ENCODE measurements at regions not wholly inside any gene's neighbourhood (a gene's known extent, or its start where the extent isn't known, plus 50 kb on each side); places are given as distances from the start of the nearest gene placed in this dataset.
"Not testable (repeated sequence)": the region's sequence is repeated elsewhere in the genome, so short reads cannot be mapped to it uniquely, and the experiment has no call there.

GRCh38 chr1:194647118-194647517 lies 1460.7 kb upstream of the B3GALT2 start:
- no peaks in the 10 kb centered on the region for H3K9me3 Mint-ChIP-seq
- H3K4me3 Mint-ChIP-seq: no peak overlapping the region
- no peak for DNase-seq (ENCODE audit: low spot score)
- no peaks in the 10 kb centered on the region for H3K4me1 Mint-ChIP-seq (ENCODE audit: low read depth)
- H3K27ac Mint-ChIP-seq: no peak overlapping the region
- no peaks in the 10 kb centered on the region for H3K36me3 Mint-ChIP-seq (ENCODE audit: low read depth)
- H3K27me3 Mint-ChIP-seq (ENCODE audit: low read depth): no peaks in the 10 kb centered on the region

- Mint-ChIP-seq H3K4me1 (ENCODE audit: low read depth) (no peaks in the 10 kb centered on the region), H3K27me3 (ENCODE audit: low read depth) (no peaks in the 10 kb centered on the region), H3K4me3 (no peak overlapping the region), H3K9me3 (peaks cover 4% of the 10 kb centered on the region), H3K36me3 (ENCODE audit: low read depth) (no peaks in the 10 kb centered on the region), H3K27ac (no peak overlapping the region)
- no peak for DNase-seq (ENCODE audit: low spot score)
Observed at GRCh38 chr1:194644528-194644927, 1458.1 kb upstream of the B3GALT2 start.

GRCh38 chr1:194640322-194640721 lies 1453.9 kb upstream of the B3GALT2 start:
- H3K4me3 Mint-ChIP-seq: no peak overlapping the region
- H3K36me3 Mint-ChIP-seq (ENCODE audit: low read depth): no peaks in the 10 kb centered on the region
- H3K4me1 Mint-ChIP-seq (ENCODE audit: low read depth): no peaks in the 10 kb centered on the region
- H3K27me3 Mint-ChIP-seq (ENCODE audit: low read depth): no peaks in the 10 kb centered on the region
- no peak overlapping the region for H3K27ac Mint-ChIP-seq
- peaks cover 4% of the 10 kb centered on the region for H3K9me3 Mint-ChIP-seq
- DNase-seq (ENCODE audit: low spot score): no peak

GRCh38 chr1:194629011-194629410 lies 1442.6 kb upstream of the B3GALT2 start:
- H3K4me1 Mint-ChIP-seq (ENCODE audit: low read depth): no peaks in the 10 kb centered on the region
- no peaks in the 10 kb centered on the region for H3K9me3 Mint-ChIP-seq
- no peak overlapping the region for H3K27ac Mint-ChIP-seq
- DNase-seq (ENCODE audit: low spot score): no peak
- no peak overlapping the region for H3K4me3 Mint-ChIP-seq
- H3K36me3 Mint-ChIP-seq (ENCODE audit: low read depth): no peaks in the 10 kb centered on the region
- H3K27me3 Mint-ChIP-seq (ENCODE audit: low read depth): no peaks in the 10 kb centered on the region

GRCh38 chr1:194624833-194625232 lies 1438.4 kb upstream of the B3GALT2 start:
- Mint-ChIP-seq H3K9me3 (no peaks in the 10 kb centered on the region), H3K4me1 (ENCODE audit: low read depth) (no peaks in the 10 kb centered on the region), H3K27ac (no peak overlapping the region), H3K27me3 (ENCODE audit: low read depth) (no peaks in the 10 kb centered on the region), H3K4me3 (no peak overlapping the region), H3K36me3 (ENCODE audit: low read depth) (no peaks in the 10 kb centered on the region)
- DNase-seq (ENCODE audit: low spot score): no peak

GRCh38 chr1:194618101-194618500 lies 1431.7 kb upstream of the B3GALT2 start:
- no peaks in the 10 kb centered on the region for H3K27me3 Mint-ChIP-seq (ENCODE audit: low read depth)
- H3K36me3 Mint-ChIP-seq (ENCODE audit: low read depth): no peaks in the 10 kb centered on the region
- DNase-seq (ENCODE audit: low spot score): no peak
- H3K4me3 Mint-ChIP-seq: no peak overlapping the region
- no peak overlapping the region for H3K27ac Mint-ChIP-seq
- H3K4me1 Mint-ChIP-seq (ENCODE audit: low read depth): no peaks in the 10 kb centered on the region
- peaks cover 8% of the 10 kb centered on the region for H3K9me3 Mint-ChIP-seq

GRCh38 chr1:194617272-194617671 lies 1430.9 kb upstream of the B3GALT2 start:
- not testable (repeated sequence) for H3K9me3 Mint-ChIP-seq; H3K27me3 Mint-ChIP-seq (ENCODE audit: low read depth)

GRCh38 chr1:194616835-194617234 lies 1430.4 kb upstream of the B3GALT2 start:
- Mint-ChIP-seq H3K9me3 (peaks cover 8% of the 10 kb centered on the region), H3K4me1 (ENCODE audit: low read depth) (no peaks in the 10 kb centered on the region), H3K36me3 (ENCODE audit: low read depth) (no peaks in the 10 kb centered on the region), H3K27me3 (ENCODE audit: low read depth) (no peaks in the 10 kb centered on the region), H3K27ac (no peak overlapping the region), H3K4me3 (no peak overlapping the region)
- no peak for DNase-seq (ENCODE audit: low spot score)

More at GRCh38 chr1:194617272-194617671, 1430.9 kb upstream of the B3GALT2 start:
- H3K4me3 Mint-ChIP-seq; H3K4me1 Mint-ChIP-seq (ENCODE audit: low read depth); H3K36me3 Mint-ChIP-seq (ENCODE audit: low read depth); DNase-seq (ENCODE audit: low spot score); H3K27ac Mint-ChIP-seq: not testable (repeated sequence)

GRCh38 chr1:194602184-194602583 lies 1415.8 kb upstream of the B3GALT2 start:
- no peak overlapping the region for H3K4me3 Mint-ChIP-seq
- H3K36me3 Mint-ChIP-seq (ENCODE audit: low read depth): no peaks in the 10 kb centered on the region
- no peak overlapping the region for H3K27ac Mint-ChIP-seq
- peaks cover 2% of the 10 kb centered on the region for H3K4me1 Mint-ChIP-seq (ENCODE audit: low read depth)
- DNase-seq (ENCODE audit: low spot score): no peak
- no peaks in the 10 kb centered on the region for H3K9me3 Mint-ChIP-seq
- no peaks in the 10 kb centered on the region for H3K27me3 Mint-ChIP-seq (ENCODE audit: low read depth)

- no peaks in the 10 kb centered on the region for H3K36me3 Mint-ChIP-seq (ENCODE audit: low read depth)
- no peaks in the 10 kb centered on the region for H3K27me3 Mint-ChIP-seq (ENCODE audit: low read depth)
- H3K27ac Mint-ChIP-seq: no peak overlapping the region
- DNase-seq (ENCODE audit: low spot score): no peak
- no peaks in the 10 kb centered on the region for H3K4me1 Mint-ChIP-seq (ENCODE audit: low read depth)
- no peaks in the 10 kb centered on the region for H3K9me3 Mint-ChIP-seq
- no peak overlapping the region for H3K4me3 Mint-ChIP-seq
Observed at GRCh38 chr1:194600716-194601115, 1414.3 kb upstream of the B3GALT2 start.

- H3K9me3 Mint-ChIP-seq: no peaks in the 10 kb centered on the region
- no peaks in the 10 kb centered on the region for H3K36me3 Mint-ChIP-seq (ENCODE audit: low read depth)
- no peaks in the 10 kb centered on the region for H3K27me3 Mint-ChIP-seq (ENCODE audit: low read depth)
- no peak overlapping the region for H3K4me3 Mint-ChIP-seq
- DNase-seq (ENCODE audit: low spot score): no peak
- H3K4me1 Mint-ChIP-seq (ENCODE audit: low read depth): no peaks in the 10 kb centered on the region
- H3K27ac Mint-ChIP-seq: no peak overlapping the region
Observed at GRCh38 chr1:194598098-194598497, 1411.7 kb upstream of the B3GALT2 start.

GRCh38 chr1:194586302-194586701 lies 1399.9 kb upstream of the B3GALT2 start:
- no peak overlapping the region for H3K27ac Mint-ChIP-seq
- no peaks in the 10 kb centered on the region for H3K4me1 Mint-ChIP-seq (ENCODE audit: low read depth)
- H3K36me3 Mint-ChIP-seq (ENCODE audit: low read depth): no peaks in the 10 kb centered on the region
- H3K27me3 Mint-ChIP-seq (ENCODE audit: low read depth): no peaks in the 10 kb centered on the region
- H3K9me3 Mint-ChIP-seq: no peaks in the 10 kb centered on the region
- H3K4me3 Mint-ChIP-seq: no peak overlapping the region
- no peak for DNase-seq (ENCODE audit: low spot score)

- no peaks in the 10 kb centered on the region for H3K36me3 Mint-ChIP-seq (ENCODE audit: low read depth)
Observed at GRCh38 chr1:194584052-194584451, 1397.6 kb upstream of the B3GALT2 start.

GRCh38 chr1:194570476-194570875 lies 1384.1 kb upstream of the B3GALT2 start:
- no peaks in the 10 kb centered on the region for H3K4me1 Mint-ChIP-seq (ENCODE audit: low read depth)
- H3K9me3 Mint-ChIP-seq: no peaks in the 10 kb centered on the region
- no peaks in the 10 kb centered on the region for H3K27me3 Mint-ChIP-seq (ENCODE audit: low read depth)
- no peaks in the 10 kb centered on the region for H3K36me3 Mint-ChIP-seq (ENCODE audit: low read depth)
- no peak overlapping the region for H3K4me3 Mint-ChIP-seq
- no peak for DNase-seq (ENCODE audit: low spot score)
- no peak overlapping the region for H3K27ac Mint-ChIP-seq

More at GRCh38 chr1:194584052-194584451, 1397.6 kb upstream of the B3GALT2 start:
- no peak for DNase-seq (ENCODE audit: low spot score)
- Mint-ChIP-seq H3K4me3 (no peak overlapping the region), H3K9me3 (no peaks in the 10 kb centered on the region), H3K27me3 (ENCODE audit: low read depth) (no peaks in the 10 kb centered on the region), H3K27ac (no peak overlapping the region), H3K4me1 (ENCODE audit: low read depth) (no peaks in the 10 kb centered on the region)

GRCh38 chr1:194568610-194569009 lies 1382.2 kb upstream of the B3GALT2 start:
- Mint-ChIP-seq H3K9me3 (no peaks in the 10 kb centered on the region), H3K36me3 (ENCODE audit: low read depth) (no peaks in the 10 kb centered on the region), H3K27ac (no peak overlapping the region), H3K4me3 (no peak overlapping the region), H3K4me1 (ENCODE audit: low read depth) (no peaks in the 10 kb centered on the region), H3K27me3 (ENCODE audit: low read depth) (no peaks in the 10 kb centered on the region)
- DNase-seq (ENCODE audit: low spot score): no peak
